ENCODE measurements at regions not wholly inside any gene's neighbourhood (a gene's known extent, or its start where the extent isn't known, plus 50 kb on each side); places are given as distances from the start of the nearest gene placed in this dataset.

DNA sequence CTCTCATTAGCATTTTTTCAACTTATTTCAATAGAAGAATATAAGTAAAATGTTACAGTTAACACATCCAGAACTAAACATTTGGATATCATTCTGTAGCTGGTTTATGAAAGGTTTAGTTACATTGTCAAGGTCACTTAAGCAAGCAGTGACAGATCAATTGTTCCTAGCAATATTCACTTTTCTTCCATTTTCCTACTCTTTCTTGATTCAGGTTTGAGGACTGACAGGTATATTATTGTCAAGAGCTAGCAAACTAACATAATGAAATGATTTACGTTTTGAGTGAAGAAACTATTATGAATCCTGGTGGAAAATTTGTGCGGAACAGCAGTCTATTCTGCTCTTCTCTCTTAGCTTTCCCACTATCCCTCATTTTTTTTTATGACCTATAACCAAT, 220.4 kb upstream of the ADGRL4 start:
- H3K27me3 Mint-ChIP-seq (ENCODE audit: low read depth) = no peaks in the 10 kb centered on the region
- no peak overlapping the region for H3K27ac Mint-ChIP-seq

DNA sequence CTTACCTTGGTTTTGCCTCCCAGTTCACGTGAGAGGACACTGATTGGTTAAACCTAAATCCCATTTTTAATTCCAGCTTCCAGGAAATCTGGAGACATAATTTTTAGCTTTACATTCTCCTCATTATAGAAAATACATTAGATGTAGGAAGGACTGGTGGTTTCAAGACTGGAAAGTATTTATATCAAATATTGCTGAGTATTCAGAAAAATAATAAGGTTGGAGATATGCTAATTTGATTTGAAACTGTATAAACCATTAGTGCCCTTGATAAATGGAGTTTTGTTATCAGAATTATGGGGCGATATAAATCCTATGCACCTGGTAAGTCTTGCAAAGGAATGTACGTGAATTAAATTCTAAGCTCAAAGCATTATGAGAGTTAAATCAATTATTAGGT, 218.0 kb upstream of the ADGRL4 start:
- H3K4me1 Mint-ChIP-seq (ENCODE audit: low read depth) = no peaks in the 10 kb centered on the region
- H3K4me3 Mint-ChIP-seq = no peak overlapping the region
- H3K27ac Mint-ChIP-seq = no peak overlapping the region
- ATAC-seq (replicated peaks in 1 of 2) (no peak), DNase-seq (no peak)
- no peaks in the 10 kb centered on the region for H3K36me3 Mint-ChIP-seq (ENCODE audit: insufficient read depth in 2 of 2)
- no peaks in the 10 kb centered on the region for H3K27me3 Mint-ChIP-seq (ENCODE audit: low read depth)
- peaks cover 4 to 13% of the 10 kb centered on the region in 2 donors for H3K9me3 Mint-ChIP-seq

More for the DNA sequence above, 220.4 kb upstream of the ADGRL4 start:
- H3K9me3 Mint-ChIP-seq = peaks cover 4 to 6% of the 10 kb centered on the region in 2 donors
- DNase-seq (no peak), ATAC-seq (replicated peaks in 1 of 2) (no peak)
- H3K36me3 Mint-ChIP-seq (ENCODE audit: insufficient read depth in 2 of 2) = no peaks in the 10 kb centered on the region
- no peaks in the 10 kb centered on the region for H3K4me1 Mint-ChIP-seq (ENCODE audit: low read depth)
- no peak overlapping the region for H3K4me3 Mint-ChIP-seq

DNA sequence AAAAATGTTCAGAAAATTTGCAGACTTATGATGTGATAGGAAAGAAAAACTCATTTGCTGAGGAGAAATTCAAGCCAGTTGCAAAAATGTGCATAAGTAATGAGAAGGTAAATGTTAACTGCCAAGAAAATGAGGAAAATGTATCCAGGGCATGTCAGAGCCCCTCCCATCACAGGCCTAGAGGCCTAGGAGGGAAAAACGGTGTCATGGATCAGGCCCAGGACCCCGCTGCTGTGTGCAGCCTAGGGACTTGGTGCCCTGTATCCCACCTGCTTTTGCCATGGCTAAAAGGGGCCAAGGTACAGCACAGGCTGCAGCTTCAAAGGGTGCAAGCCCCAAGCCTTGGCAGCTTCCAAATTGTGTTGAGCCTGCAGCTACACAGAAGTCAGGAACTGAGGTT, 214.0 kb upstream of the ADGRL4 start:
- Mint-ChIP-seq H3K4me1 (ENCODE audit: low read depth) (no peaks in the 10 kb centered on the region), H3K4me3 (no peak overlapping the region), H3K27me3 (ENCODE audit: low read depth) (no peaks in the 10 kb centered on the region), H3K36me3 (ENCODE audit: insufficient read depth in 2 of 2) (no peaks in the 10 kb centered on the region), H3K9me3 (peaks cover 0 to 10% of the 10 kb centered on the region in 2 donors), H3K27ac (no peak overlapping the region)
- DNase-seq (no peak), ATAC-seq (replicated peaks in 1 of 2) (no peak)

DNA sequence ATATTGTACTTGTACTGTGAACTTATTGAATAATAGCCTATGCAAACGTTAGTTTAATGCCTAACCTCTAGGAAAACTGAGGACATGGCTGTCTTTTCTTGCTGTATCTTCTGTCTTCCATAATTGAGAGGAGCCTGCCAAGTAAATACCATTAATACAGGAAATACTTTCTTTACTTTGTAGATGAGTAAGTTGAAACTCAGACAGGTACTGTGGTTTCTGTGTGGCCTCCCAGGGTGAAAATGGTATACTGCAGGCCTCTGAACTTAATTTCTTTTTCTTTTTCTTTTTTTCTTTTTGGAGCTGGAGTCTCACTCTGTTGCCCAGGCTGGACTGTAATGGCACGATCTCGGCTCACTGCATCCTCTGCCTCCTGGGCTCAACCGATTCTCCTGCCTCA, 208.8 kb upstream of the ADGRL4 start:
- Mint-ChIP-seq H3K36me3 (ENCODE audit: insufficient read depth in 2 of 2) (no peaks in the 10 kb centered on the region), H3K27me3 (ENCODE audit: low read depth) (no peaks in the 10 kb centered on the region), H3K9me3 (peaks cover 4 to 8% of the 10 kb centered on the region in 2 donors), H3K4me3 (no peak overlapping the region), H3K27ac (no peak overlapping the region), H3K4me1 (ENCODE audit: low read depth) (no peaks in the 10 kb centered on the region)
- no peak for ATAC-seq (replicated peaks in 1 of 2)
- no peak for DNase-seq

DNA sequence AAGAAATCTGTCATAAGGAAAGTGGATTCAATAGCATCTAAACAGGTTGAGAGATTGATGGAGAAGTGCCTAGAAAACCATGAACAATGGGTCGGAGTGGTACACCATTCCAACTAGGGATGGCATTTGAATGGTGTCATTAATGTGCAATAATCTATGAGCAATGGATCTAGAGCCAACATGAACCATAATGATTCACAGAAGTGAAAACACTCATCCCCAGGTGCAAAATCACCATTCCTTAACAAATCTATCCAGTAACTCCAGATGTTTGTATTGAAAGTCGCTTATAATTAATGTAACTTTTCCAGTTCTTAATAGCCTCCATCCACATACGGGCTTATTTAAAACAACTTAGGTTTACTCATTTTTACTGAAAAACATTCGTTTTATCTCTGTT, 201.3 kb upstream of the ADGRL4 start:
- Mint-ChIP-seq H3K4me3 (no peak overlapping the region), H3K4me1 (ENCODE audit: low read depth) (no peaks in the 10 kb centered on the region), H3K27me3 (ENCODE audit: low read depth) (no peaks in the 10 kb centered on the region), H3K36me3 (ENCODE audit: insufficient read depth in 2 of 2) (no peaks in the 10 kb centered on the region), H3K9me3 (peaks cover 2 to 5% of the 10 kb centered on the region in 2 donors), H3K27ac (no peak overlapping the region)
- ATAC-seq (replicated peaks in 1 of 2) (no peak), DNase-seq (no peak)

DNA sequence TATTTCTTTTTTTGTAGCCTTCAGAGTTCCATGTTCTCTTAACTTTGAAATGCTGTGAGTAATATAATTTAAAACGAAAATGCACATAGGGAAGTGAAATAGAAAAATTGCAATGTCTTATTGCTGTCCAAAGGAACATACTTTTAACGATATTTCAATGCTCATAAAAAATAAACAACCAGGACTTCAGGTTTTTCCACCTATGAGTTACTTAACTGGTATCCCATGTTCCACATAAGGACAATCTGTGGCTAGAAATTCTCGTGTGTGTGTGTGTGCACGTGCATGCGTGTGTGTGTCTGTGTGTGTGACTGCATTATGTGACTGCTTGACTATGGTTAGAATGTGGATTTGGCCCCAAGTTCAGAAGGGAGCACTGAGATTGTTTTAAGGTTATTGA, 200.8 kb upstream of the ADGRL4 start:
- Mint-ChIP-seq H3K36me3 (ENCODE audit: insufficient read depth in 2 of 2) (no peaks in the 10 kb centered on the region), H3K27ac (no peak overlapping the region), H3K4me1 (ENCODE audit: low read depth) (no peaks in the 10 kb centered on the region), H3K4me3 (no peak overlapping the region), H3K9me3 (peaks cover 2 to 5% of the 10 kb centered on the region in 2 donors), H3K27me3 (ENCODE audit: low read depth) (no peaks in the 10 kb centered on the region)
- DNase-seq = no peak
- no peak for ATAC-seq (replicated peaks in 1 of 2)

DNA sequence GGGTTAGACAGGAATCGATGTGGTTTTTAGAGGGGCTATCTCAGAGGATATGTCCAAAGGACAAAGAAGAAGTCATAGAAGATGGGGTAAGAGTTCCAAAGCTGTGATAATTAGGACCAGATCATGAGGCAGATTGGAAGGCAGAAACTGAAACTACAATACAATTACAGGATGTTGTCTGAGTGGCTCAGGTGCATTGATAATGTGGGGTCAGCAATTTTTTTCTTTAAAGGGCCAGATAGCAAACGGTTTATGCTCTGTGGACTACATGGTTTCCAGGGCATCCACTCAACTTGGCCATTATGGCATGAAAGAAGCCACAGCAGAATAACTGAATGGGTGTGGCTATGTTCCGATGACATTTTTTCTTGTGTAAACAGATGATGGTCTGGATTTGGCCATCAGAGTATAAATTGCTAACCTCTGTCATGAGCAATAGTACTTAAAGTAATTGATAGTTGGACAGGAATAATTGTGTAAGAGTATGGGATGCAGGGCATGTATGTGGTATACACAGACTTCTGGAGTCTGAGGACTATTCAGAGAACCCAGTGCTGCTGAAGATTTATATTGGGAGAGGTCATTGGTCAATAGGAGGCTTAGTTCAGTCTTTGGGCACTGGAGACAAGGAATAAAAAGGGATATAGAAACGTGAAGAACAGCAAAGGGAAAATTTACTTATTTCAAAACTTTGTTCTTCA, 198.4 kb upstream of the ADGRL4 start:
- no peak overlapping the region for H3K4me3 Mint-ChIP-seq
- DNase-seq (no peak), ATAC-seq (replicated peaks in 1 of 2) (no peak)
- no peaks in the 10 kb centered on the region for H3K4me1 Mint-ChIP-seq (ENCODE audit: low read depth)
- no peaks in the 10 kb centered on the region for H3K36me3 Mint-ChIP-seq (ENCODE audit: insufficient read depth in 2 of 2)
- H3K27ac Mint-ChIP-seq = no peak overlapping the region
- peaks cover 1 to 3% of the 10 kb centered on the region in 2 donors for H3K9me3 Mint-ChIP-seq
- no peaks in the 10 kb centered on the region for H3K27me3 Mint-ChIP-seq (ENCODE audit: low read depth)

DNA sequence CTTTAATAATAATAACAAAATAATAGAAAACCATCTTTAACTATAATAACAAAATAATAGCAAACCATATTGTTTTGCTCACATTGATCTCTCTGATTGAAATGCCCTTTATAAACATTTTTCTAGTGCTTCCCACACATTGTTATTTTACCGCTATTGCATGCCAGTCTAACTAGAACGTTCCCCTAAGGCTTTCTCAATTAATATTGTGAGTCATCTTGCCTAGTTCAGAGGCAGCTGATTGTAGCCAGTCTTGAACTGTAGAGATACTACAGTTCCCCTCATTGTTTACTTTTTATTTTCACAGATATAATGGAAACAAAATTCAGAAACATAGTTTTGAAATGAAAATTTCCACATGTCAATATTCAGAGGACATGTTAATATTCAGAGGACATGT, 192.3 kb upstream of the ADGRL4 start:
- H3K27ac Mint-ChIP-seq = no peak overlapping the region
- no peaks in the 10 kb centered on the region for H3K27me3 Mint-ChIP-seq (ENCODE audit: low read depth)
- H3K36me3 Mint-ChIP-seq (ENCODE audit: insufficient read depth in 2 of 2) = no peaks in the 10 kb centered on the region
- no peaks in the 10 kb centered on the region for H3K4me1 Mint-ChIP-seq (ENCODE audit: low read depth)
- no peak for ATAC-seq (replicated peaks in 1 of 2)
- peaks cover 2 to 5% of the 10 kb centered on the region in 2 donors for H3K9me3 Mint-ChIP-seq
- no peak for DNase-seq
- no peak overlapping the region for H3K4me3 Mint-ChIP-seq

DNA sequence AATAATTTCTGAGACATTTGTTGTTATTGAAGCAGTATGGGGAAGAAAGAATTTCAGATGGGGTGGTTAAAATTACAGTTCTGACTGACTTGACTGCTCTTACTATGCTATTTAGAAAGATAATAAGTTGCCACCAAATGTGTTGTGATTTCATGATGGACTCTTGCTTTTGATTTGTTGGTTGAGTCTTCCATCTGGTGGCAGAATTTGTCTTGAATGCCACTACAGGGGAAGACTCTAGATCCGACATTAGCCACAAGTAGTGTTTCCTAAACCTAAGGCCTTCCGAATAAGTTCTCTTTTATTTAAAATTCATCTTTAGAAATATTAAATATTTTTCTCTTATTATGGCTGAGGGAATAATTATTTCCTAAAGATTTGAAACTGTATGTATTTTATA, 190.9 kb upstream of the ADGRL4 start:
- peaks cover 2 to 5% of the 10 kb centered on the region in 2 donors for H3K9me3 Mint-ChIP-seq
- ATAC-seq (replicated peaks in 1 of 2) (no peak), DNase-seq (no peak)
- no peaks in the 10 kb centered on the region for H3K4me1 Mint-ChIP-seq (ENCODE audit: low read depth)
- no peak overlapping the region for H3K27ac Mint-ChIP-seq
- H3K36me3 Mint-ChIP-seq (ENCODE audit: insufficient read depth in 2 of 2) = no peaks in the 10 kb centered on the region
- H3K27me3 Mint-ChIP-seq (ENCODE audit: low read depth) = no peaks in the 10 kb centered on the region
- H3K4me3 Mint-ChIP-seq = no peak overlapping the region

DNA sequence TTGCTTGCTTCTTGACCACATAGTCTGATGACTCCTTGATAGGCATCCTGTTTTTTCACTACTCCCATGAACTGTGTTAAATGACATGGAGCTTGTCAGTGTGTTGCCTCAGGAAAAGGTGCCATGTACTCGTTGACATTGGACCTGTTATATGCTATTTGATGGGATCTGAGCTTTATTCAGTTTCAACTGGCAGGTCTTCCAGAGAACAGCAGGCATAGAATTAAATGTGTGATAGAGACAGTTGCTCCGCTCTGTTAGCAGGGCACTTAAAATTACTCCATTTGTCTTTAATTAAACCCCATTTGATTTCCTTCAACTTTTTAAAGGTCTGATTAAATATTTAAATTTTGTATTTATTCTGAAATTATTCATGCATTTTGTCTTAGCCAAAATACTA, 189.7 kb upstream of the ADGRL4 start:
- no peak overlapping the region for H3K4me3 Mint-ChIP-seq
- peaks cover 2 to 7% of the 10 kb centered on the region in 2 donors for H3K9me3 Mint-ChIP-seq
- no peaks in the 10 kb centered on the region for H3K36me3 Mint-ChIP-seq (ENCODE audit: insufficient read depth in 2 of 2)
- ATAC-seq (replicated peaks in 1 of 2) = no peak
- H3K27ac Mint-ChIP-seq = no peak overlapping the region
- DNase-seq = no peak
- H3K27me3 Mint-ChIP-seq (ENCODE audit: low read depth) = no peaks in the 10 kb centered on the region
- H3K4me1 Mint-ChIP-seq (ENCODE audit: low read depth) = no peaks in the 10 kb centered on the region

DNA sequence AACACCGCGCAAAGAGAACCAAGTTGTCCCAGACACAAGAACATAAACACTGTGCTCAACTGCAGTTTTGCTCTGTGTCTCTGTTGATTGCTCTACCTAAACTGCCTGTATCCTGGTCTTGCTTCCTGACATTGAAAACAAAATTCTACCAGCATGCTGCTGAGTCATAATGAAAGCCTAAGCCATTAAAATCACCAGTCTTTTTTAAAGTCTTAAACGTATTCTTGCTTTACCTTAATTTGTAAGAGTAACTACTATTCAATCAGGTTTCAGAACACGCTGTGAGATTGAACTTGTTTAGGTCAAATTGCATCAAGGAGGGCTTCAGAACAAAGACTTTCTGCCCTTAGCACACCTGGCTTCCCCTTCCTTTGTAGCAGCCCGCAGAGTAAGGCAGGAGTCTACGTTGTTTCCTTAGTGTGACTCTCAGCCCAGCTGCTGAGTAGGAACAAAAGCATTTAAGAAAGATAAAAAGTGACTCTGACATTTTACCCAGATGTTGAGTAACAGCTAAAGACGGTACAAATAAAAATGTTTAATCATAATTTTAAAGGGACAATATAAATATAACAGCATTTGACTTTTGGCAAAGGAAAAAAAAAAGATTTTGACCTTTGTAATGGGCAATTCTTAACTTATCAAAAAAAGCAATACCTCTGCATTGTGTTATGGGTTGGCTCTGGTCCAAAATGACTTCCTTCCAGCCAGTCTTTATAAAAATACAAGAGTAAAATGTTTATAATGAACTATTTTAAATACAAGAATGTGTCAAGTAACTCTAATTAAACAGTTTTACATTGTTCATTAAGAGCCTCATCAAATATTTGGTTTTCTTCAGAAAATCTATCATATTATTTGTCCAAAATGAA, 186.9 kb upstream of the ADGRL4 start:
- ATAC-seq (replicated peaks in 1 of 2) = no peak
- Mint-ChIP-seq H3K9me3 (peaks cover 2 to 4% of the 10 kb centered on the region in 2 donors), H3K36me3 (ENCODE audit: insufficient read depth in 2 of 2) (no peaks in the 10 kb centered on the region), H3K27ac (no peak overlapping the region), H3K4me1 (ENCODE audit: low read depth) (no peaks in the 10 kb centered on the region), H3K4me3 (no peak overlapping the region), H3K27me3 (ENCODE audit: low read depth) (no peaks in the 10 kb centered on the region)
- DNase-seq = no peak

DNA sequence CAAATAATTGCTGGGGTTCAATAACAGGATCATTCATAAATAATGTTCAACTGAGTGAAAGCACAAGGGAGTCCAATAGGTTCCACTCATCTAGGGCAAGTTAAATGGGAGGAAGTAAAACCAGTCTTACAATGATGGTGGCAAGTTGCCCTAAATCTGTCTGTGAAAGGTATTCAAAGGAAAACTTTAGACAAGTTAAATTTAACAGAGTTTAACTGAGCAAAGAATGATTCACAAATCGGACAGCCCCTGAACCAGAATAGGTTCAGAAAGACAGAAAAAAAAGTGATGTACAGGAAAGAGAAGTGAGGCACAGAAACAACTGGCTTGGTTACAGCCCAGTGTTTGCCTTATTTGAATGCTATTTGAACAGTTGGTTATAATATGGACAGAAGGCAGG, 183.5 kb upstream of the ADGRL4 start:
- DNase-seq = no peak
- no peaks in the 10 kb centered on the region for H3K4me1 Mint-ChIP-seq (ENCODE audit: low read depth)
- H3K36me3 Mint-ChIP-seq (ENCODE audit: insufficient read depth in 2 of 2) = no peaks in the 10 kb centered on the region
- H3K9me3 Mint-ChIP-seq = peaks cover 0 to 2% of the 10 kb centered on the region in 2 donors
- no peak overlapping the region for H3K27ac Mint-ChIP-seq
- no peaks in the 10 kb centered on the region for H3K27me3 Mint-ChIP-seq (ENCODE audit: low read depth)
- no peak for ATAC-seq (replicated peaks in 1 of 2)
- no peak overlapping the region for H3K4me3 Mint-ChIP-seq

DNA sequence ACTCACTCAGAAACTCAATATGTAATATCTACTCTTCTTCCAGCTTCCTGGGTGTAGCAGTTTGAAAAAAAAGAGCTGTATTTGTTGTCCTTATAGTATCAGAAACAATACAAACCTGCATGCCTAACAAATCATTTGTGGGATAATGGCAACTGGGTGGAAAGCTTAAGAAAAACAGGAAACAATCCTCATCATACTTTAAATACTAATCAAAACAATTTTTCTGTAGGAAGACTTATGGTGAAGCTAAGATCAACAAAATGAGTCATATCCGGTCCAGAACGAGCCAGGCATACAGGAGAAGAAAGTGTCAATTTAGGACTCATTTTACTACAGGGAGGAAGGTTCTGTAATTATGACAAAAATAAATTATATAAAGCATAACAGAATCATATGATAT, 181.8 kb upstream of the ADGRL4 start:
- Mint-ChIP-seq H3K36me3 (ENCODE audit: insufficient read depth in 2 of 2) (no peaks in the 10 kb centered on the region), H3K27ac (no peak overlapping the region), H3K27me3 (ENCODE audit: low read depth) (no peaks in the 10 kb centered on the region), H3K9me3 (peaks cover 0 to 6% of the 10 kb centered on the region in 2 donors), H3K4me3 (no peak overlapping the region), H3K4me1 (ENCODE audit: low read depth) (no peaks in the 10 kb centered on the region)
- ATAC-seq (replicated peaks in 1 of 2) (no peak), DNase-seq (no peak)

Data from activated T-cell treated with anti-CD3 and anti-CD28 coated beads, Interleukin-2, amount 50 U/mL, for 72 hours (primary cell).